Left hindlimb (tissue), 1 donor: ENCODE measurements at regions not wholly inside any gene's neighbourhood (a gene's known extent, or its start where the extent isn't known, plus 50 kb on each side); places are given as distances from the start of the nearest gene placed in this dataset.
"Not testable (repeated sequence)": the region's sequence is repeated elsewhere in the genome, so short reads cannot be mapped to it uniquely, and the experiment has no call there.

ENCODE experiments used
- DNase-seq: peaks from one replicate; pipeline ENCODE4 v3.0.0-alpha.2; 2018

GRCh38 chr5:84783003-84783402, 398.3 kb upstream of the EDIL3 start:
- no peak for DNase-seq

GRCh38 chr5:84779186-84779585, 394.5 kb upstream of the EDIL3 start:
- DNase-seq: no peak

GRCh38 chr5:84764227-84764626, 379.5 kb upstream of the EDIL3 start:
- DNase-seq: no peak

GRCh38 chr5:84758008-84758407, 373.3 kb upstream of the EDIL3 start:
- no peak for DNase-seq

- no peak for DNase-seq
These were observed 368.1 kb upstream of the EDIL3 start for GRCh38 chr5:84752780-84753179.

GRCh38 chr5:84748313-84748712, 363.6 kb upstream of the EDIL3 start:
- no peak for DNase-seq

- DNase-seq: not testable (repeated sequence)
These were observed 361.6 kb upstream of the EDIL3 start for GRCh38 chr5:84746280-84746679.

GRCh38 chr5:84741056-84741455, 356.4 kb upstream of the EDIL3 start:
- no peak for DNase-seq

GRCh38 chr5:84729326-84729725, 344.6 kb upstream of the EDIL3 start:
- DNase-seq: no peak

- DNase-seq: no peak
These were observed 343.0 kb upstream of the EDIL3 start for GRCh38 chr5:84727708-84728107.

- no peak for DNase-seq
These were observed 341.4 kb upstream of the EDIL3 start for GRCh38 chr5:84725946-84726570.

GRCh38 chr5:84724683-84725082, 340.0 kb upstream of the EDIL3 start:
- no peak for DNase-seq

GRCh38 chr5:84724181-84724580, 339.5 kb upstream of the EDIL3 start:
- DNase-seq: no peak

GRCh38 chr5:84718377-84718776, 333.7 kb upstream of the EDIL3 start:
- no peak for DNase-seq

GRCh38 chr5:84715686-84716085, 331.0 kb upstream of the EDIL3 start:
- DNase-seq: no peak

- DNase-seq: no peak
These were observed 330.4 kb upstream of the EDIL3 start for GRCh38 chr5:84715091-84715490.

GRCh38 chr5:84709075-84709474, 324.4 kb upstream of the EDIL3 start:
- DNase-seq: no peak

- DNase-seq: no peak
These were observed 322.3 kb upstream of the EDIL3 start for GRCh38 chr5:84706678-84707641.

- not testable (repeated sequence) for DNase-seq
These were observed 315.9 kb upstream of the EDIL3 start for GRCh38 chr5:84700545-84700944.

GRCh38 chr5:84696651-84697050, 312.0 kb upstream of the EDIL3 start:
- DNase-seq: no peak

GRCh38 chr5:84695330-84695729, 310.6 kb upstream of the EDIL3 start:
- no peak for DNase-seq

GRCh38 chr5:84693256-84693655, 308.6 kb upstream of the EDIL3 start:
- DNase-seq: no peak

GRCh38 chr5:84688566-84688965, 303.9 kb upstream of the EDIL3 start:
- no peak for DNase-seq
